ENCODE measurements at regions not wholly inside any gene's neighbourhood (a gene's known extent, or its start where the extent isn't known, plus 50 kb on each side); places are given as distances from the start of the nearest gene placed in this dataset.

- Histone ChIP-seq H3K27me3 (ENCODE audit: insufficient read depth) (no peaks in the 10 kb centered on the region), H3K4me1 (ENCODE audit: control insufficient read depth in 1 of 2, insufficient read depth in 2 of 2, low read depth in 1 of 2, low read length in 1 of 2) (no peaks in the 10 kb centered on the region), H3K4me2 (no peak overlapping the region), H3K9ac (no peak overlapping the region), H4K20me1 (ENCODE audit: insufficient read depth) (no peaks in the 10 kb centered on the region), H3K79me2 (ENCODE audit: insufficient read depth) (no peaks in the 10 kb centered on the region), H3K9me2 (no peaks in the 10 kb centered on the region), H3K9me3 (no peaks in the 10 kb centered on the region; the same call in 1 of the 2 replicates), H3K27ac (ENCODE audit: low read depth in 2 of 2, low read length in 1 of 2) (no peak overlapping the region), H3K36me3 (replicated peaks in 1 of 2; ENCODE audit: control insufficient read depth in 1 of 2, insufficient read depth in 2 of 2, low read length in 1 of 2) (no peaks in the 10 kb centered on the region), H2AFZ (ENCODE audit: low read depth) (no peak overlapping the region), H3F3A (replicated peaks; ENCODE audit: insufficient read depth) (no peaks in the 10 kb centered on the region), H3K4me3 (ENCODE audit: low read depth in 2 of 2, low read length in 1 of 2) (no peak overlapping the region)
- TF ChIP-seq CTCF (IDR thresholded peaks at IDR 0.05), result no peak
- TF ChIP-seq REST (IDR thresholded peaks at IDR 0.05; ENCODE audit: low read depth, low read length), result no peak
- no peak for TF ChIP-seq TCF12 (IDR thresholded peaks at IDR 0.05)
- no peak for TF ChIP-seq FOSL2 (IDR thresholded peaks at IDR 0.05; ENCODE audit: borderline replicate concordance, low read depth)
- TF ChIP-seq POLR2AphosphoS5 (IDR thresholded peaks at IDR 0.05; ENCODE audit: low read depth, low read length), result no peak
- TF ChIP-seq MAX (IDR thresholded peaks at IDR 0.05; ENCODE audit: low read depth), result no peak
- no peak for TF ChIP-seq NFIC (IDR thresholded peaks at IDR 0.05; ENCODE audit: borderline replicate concordance)
- no peak for TF ChIP-seq MXI1 (IDR thresholded peaks at IDR 0.05; ENCODE audit: low read depth, low read length)
- TF ChIP-seq USF1 (IDR thresholded peaks at IDR 0.05; ENCODE audit: borderline replicate concordance, low read depth), result no peak
- TF ChIP-seq FOXM1 (IDR thresholded peaks at IDR 0.05; ENCODE audit: low read depth), result no peak
- WGBS (ENCODE audit: low lambda C conversion rate), result 61% methylated on average over 5 of the region's 5 CpGs
- CTCF ChIA-PET, result no interaction called here
- POLR2A ChIA-PET, result no interaction called here
- DNase-seq, result no peak
Measured at GRCh38 chr5:104606258-104606829, 1043.8 kb upstream of the NUDT12 start.

GRCh38 chr5:104599726-104600125, 1037.1 kb upstream of the NUDT12 start:
- ChIA-PET CTCF (no interaction called here), POLR2A (no interaction called here)
- Histone ChIP-seq H3K4me3 (ENCODE audit: low read depth in 2 of 2, low read length in 1 of 2) (no peak overlapping the region), H3K79me2 (ENCODE audit: insufficient read depth) (no peaks in the 10 kb centered on the region), H3K36me3 (replicated peaks in 1 of 2; ENCODE audit: control insufficient read depth in 1 of 2, insufficient read depth in 2 of 2, low read length in 1 of 2) (no peaks in the 10 kb centered on the region), H3K27me3 (ENCODE audit: insufficient read depth) (no peaks in the 10 kb centered on the region), H3K9ac (no peak overlapping the region), H3K4me2 (no peak overlapping the region), H2AFZ (ENCODE audit: low read depth) (no peak overlapping the region), H3K27ac (ENCODE audit: low read depth in 2 of 2, low read length in 1 of 2) (no peak overlapping the region), H3K9me3 (no peaks in the 10 kb centered on the region), H3K4me1 (ENCODE audit: control insufficient read depth in 1 of 2, insufficient read depth in 2 of 2, low read depth in 1 of 2, low read length in 1 of 2) (no peaks in the 10 kb centered on the region), H3K9me2 (no peaks in the 10 kb centered on the region), H3F3A (replicated peaks; ENCODE audit: insufficient read depth) (no peaks in the 10 kb centered on the region), H4K20me1 (ENCODE audit: insufficient read depth) (no peaks in the 10 kb centered on the region)
- WGBS (ENCODE audit: low lambda C conversion rate), result 26% methylated on average over 2 of the region's 2 CpGs
- no peak for DNase-seq
- TF ChIP-seq GATA2 (CRISPR knock-in tag; IDR thresholded peaks at IDR 0.05) (no peak), NFIC (IDR thresholded peaks at IDR 0.05; ENCODE audit: borderline replicate concordance) (no peak), RFX5 (IDR thresholded peaks at IDR 0.05; ENCODE audit: low read length) (no peak), EP300 (IDR thresholded peaks at IDR 0.05; ENCODE audit: borderline replicate concordance in 1 of 2, low read depth in 1 of 2, low read length in 1 of 2) (no peak), CHD2 (IDR thresholded peaks at IDR 0.05; ENCODE audit: low read length, partially characterized antibody) (no peak), EZH2phosphoT487 (IDR thresholded peaks at IDR 0.05; ENCODE audit: borderline replicate concordance, low read depth) (no peak), MEF2A (IDR thresholded peaks at IDR 0.05; ENCODE audit: borderline replicate concordance, low read depth) (no peak), SMC3 (IDR thresholded peaks at IDR 0.05; ENCODE audit: low read depth, low read length) (no peak), FOXJ3 (CRISPR knock-in tag; IDR thresholded peaks at IDR 0.05) (no peak), TCF12 (IDR thresholded peaks at IDR 0.05) (no peak), RXRA (IDR thresholded peaks at IDR 0.05; ENCODE audit: borderline replicate concordance, low read depth) (no peak), MXI1 (IDR thresholded peaks at IDR 0.05; ENCODE audit: low read depth, low read length) (no peak), USF2 (IDR thresholded peaks at IDR 0.05; ENCODE audit: borderline replicate concordance, low read depth, low read length) (no peak)
